ENCODE measurements at regions not wholly inside any gene's neighbourhood (a gene's known extent, or its start where the extent isn't known, plus 50 kb on each side); places are given as distances from the start of the nearest gene placed in this dataset.
"Not testable (repeated sequence)": the region's sequence is repeated elsewhere in the genome, so short reads cannot be mapped to it uniquely, and the experiment has no call there.

DNA sequence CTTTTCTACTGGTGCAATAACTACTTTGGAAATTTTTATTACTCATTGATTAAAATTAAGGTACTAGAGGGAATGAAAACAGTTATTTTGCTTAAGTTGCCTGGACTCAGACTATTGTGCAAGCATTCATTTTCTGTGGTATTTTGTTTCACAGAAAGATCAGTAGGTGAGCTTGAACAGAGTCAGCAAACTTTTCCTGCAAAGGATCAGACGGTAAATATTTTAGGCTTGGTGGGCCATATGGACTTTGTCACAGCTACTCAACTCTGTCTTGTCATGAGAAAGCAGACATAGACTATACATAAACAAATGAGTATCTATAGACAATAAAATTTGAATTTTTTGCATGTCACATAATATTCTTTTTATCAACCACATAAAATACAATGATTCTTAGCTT lies 1036.4 kb downstream of the NR2F1-AS1 start:
- TF ChIP-seq POLR2A (IDR thresholded peaks at IDR 0.05) = no peak
- TF ChIP-seq, protein P1, sequence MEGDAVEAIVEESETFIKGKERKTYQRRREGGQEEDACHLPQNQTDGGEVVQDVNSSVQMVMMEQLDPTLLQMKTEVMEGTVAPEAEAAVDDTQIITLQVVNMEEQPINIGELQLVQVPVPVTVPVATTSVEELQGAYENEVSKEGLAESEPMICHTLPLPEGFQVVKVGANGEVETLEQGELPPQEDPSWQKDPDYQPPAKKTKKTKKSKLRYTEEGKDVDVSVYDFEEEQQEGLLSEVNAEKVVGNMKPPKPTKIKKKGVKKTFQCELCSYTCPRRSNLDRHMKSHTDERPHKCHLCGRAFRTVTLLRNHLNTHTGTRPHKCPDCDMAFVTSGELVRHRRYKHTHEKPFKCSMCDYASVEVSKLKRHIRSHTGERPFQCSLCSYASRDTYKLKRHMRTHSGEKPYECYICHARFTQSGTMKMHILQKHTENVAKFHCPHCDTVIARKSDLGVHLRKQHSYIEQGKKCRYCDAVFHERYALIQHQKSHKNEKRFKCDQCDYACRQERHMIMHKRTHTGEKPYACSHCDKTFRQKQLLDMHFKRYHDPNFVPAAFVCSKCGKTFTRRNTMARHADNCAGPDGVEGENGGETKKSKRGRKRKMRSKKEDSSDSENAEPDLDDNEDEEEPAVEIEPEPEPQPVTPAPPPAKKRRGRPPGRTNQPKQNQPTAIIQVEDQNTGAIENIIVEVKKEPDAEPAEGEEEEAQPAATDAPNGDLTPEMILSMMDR (IDR thresholded peaks at IDR 0.05 in 4 of 5, conservative IDR thresholded peaks at IDR 0.05 in 1 of 5) = no peak
- no peak for DNase-seq
- no peaks in the 10 kb centered on the region for H3K4me1 ChIP-seq
- no peak overlapping the region for H3K27ac ChIP-seq
- intact Hi-C loops (cut with DNase I; ENCODE audit: low total_unique reads) (no loop called here), in situ Hi-C loops (cut with MboI; ENCODE audit: low sequenced_read_pairs in 4 of 4) (no loop called here)
- no peaks in the 10 kb centered on the region for H3K36me3 ChIP-seq
- H3K27me3 ChIP-seq = no peaks in the 10 kb centered on the region
- no peak overlapping the region for H3K4me3 ChIP-seq
- no peak for ATAC-seq
- no peaks in the 10 kb centered on the region for H3K9me3 ChIP-seq

DNA sequence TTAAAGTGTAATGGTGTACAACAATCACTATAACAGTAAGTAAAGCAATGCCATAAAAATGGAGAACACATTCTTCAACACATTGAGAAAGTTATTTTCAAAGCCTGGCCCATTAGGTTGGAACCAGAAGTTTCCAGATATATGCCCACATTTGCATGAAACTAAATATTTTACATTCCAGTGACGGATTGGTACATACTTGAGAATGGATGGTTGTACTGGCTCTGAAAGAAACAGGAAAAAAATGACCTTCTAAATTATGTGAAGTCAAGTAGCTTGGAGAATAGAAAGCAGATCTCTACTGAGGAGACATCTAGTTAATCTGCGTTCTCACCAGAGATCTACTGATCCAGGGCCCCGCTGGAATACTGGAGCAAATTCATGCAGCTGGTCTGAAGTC lies 1037.0 kb downstream of the NR2F1-AS1 start:
- no peak for TF ChIP-seq POLR2A (IDR thresholded peaks at IDR 0.05)
- TF ChIP-seq, protein P1 (IDR thresholded peaks at IDR 0.05 in 4 of 5, conservative IDR thresholded peaks at IDR 0.05 in 1 of 5) = no peak
- no peaks in the 10 kb centered on the region for H3K27me3 ChIP-seq
- in situ Hi-C loops (cut with MboI; ENCODE audit: low sequenced_read_pairs in 4 of 4) = no loop called here

GRCh38 chr5:92543201-92543600 lies 1037.8 kb downstream of the NR2F1-AS1 start:
- no peaks in the 10 kb centered on the region for H3K9me3 ChIP-seq
- H3K4me1 ChIP-seq = no peaks in the 10 kb centered on the region
- no peaks in the 10 kb centered on the region for H3K27me3 ChIP-seq
- no peak for TF ChIP-seq POLR2A (IDR thresholded peaks at IDR 0.05)
- TF ChIP-seq, protein P1 (IDR thresholded peaks at IDR 0.05 in 4 of 5, conservative IDR thresholded peaks at IDR 0.05 in 1 of 5) = no peak
- ATAC-seq = no peak
- no peaks in the 10 kb centered on the region for H3K36me3 ChIP-seq
- H3K27ac ChIP-seq = no peak overlapping the region
- intact Hi-C loops (cut with DNase I; ENCODE audit: low total_unique reads) = no loop called here
- in situ Hi-C loops (cut with MboI; ENCODE audit: low sequenced_read_pairs in 4 of 4) = no loop called here
- H3K4me3 ChIP-seq = no peak overlapping the region
- no peak for DNase-seq

More for the DNA sequence above, 1037.0 kb downstream of the NR2F1-AS1 start:
- no peak for DNase-seq
- intact Hi-C loops (cut with DNase I; ENCODE audit: low total_unique reads) = no loop called here
- H3K27ac ChIP-seq = no peak overlapping the region
- H3K9me3 ChIP-seq = no peaks in the 10 kb centered on the region
- no peaks in the 10 kb centered on the region for H3K36me3 ChIP-seq
- no peak overlapping the region for H3K4me3 ChIP-seq
- no peaks in the 10 kb centered on the region for H3K4me1 ChIP-seq
- no peak for ATAC-seq

GRCh38 chr5:92542017-92542416 lies 1039.0 kb downstream of the NR2F1-AS1 start:
- ATAC-seq; H3K27me3 ChIP-seq; H3K36me3 ChIP-seq; in situ Hi-C loops (cut with MboI; ENCODE audit: low sequenced_read_pairs in 4 of 4); H3K4me1 ChIP-seq; H3K4me3 ChIP-seq; DNase-seq; H3K9me3 ChIP-seq; H3K27ac ChIP-seq; intact Hi-C loops (cut with DNase I; ENCODE audit: low total_unique reads): not testable (repeated sequence)

DNA sequence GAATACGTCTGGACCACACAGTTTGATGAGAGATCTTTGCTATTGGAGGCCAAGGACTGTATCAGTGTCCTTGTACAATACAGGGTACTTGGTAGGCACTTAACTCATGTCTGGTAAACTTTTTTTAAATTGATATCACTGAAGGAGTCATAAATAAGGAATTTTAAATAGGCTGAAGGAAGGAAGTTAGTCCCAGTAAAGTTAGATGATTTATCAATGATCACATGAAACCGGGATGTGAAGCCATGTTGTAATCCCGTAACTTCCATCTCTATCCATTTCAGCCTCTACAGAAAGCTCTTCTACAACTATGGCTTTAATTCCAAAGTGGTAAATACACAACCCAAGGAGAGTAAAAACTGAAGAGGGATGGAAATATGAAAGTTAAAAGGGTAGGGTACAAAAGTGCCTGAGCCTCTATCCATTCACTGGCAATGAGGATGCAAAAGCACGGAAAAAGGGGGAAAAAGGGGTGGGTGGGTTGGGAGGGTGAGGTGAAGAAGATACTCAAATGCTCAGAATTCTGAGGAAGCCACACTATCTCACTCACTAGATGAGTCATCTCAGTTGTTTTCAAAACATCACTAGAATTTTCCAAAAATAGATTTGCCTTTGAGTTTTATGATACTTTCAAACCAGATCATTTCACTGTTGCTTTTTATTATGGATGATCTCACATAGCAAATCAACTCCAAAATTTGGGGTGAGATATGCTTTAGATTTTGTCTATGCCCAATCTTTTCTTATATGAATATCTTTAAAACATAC lies 1053.5 kb downstream of the NR2F1-AS1 start:
- H3K27ac ChIP-seq = no peak overlapping the region
- in situ Hi-C loops (cut with MboI; ENCODE audit: low sequenced_read_pairs in 4 of 4) = no loop called here
- ATAC-seq (no peak), DNase-seq (no peak)
- intact Hi-C loops (cut with DNase I; ENCODE audit: low total_unique reads) = no loop called here
- H3K4me1 ChIP-seq = no peaks in the 10 kb centered on the region
- no peak overlapping the region for H3K4me3 ChIP-seq
- no peaks in the 10 kb centered on the region for H3K36me3 ChIP-seq
- H3K9me3 ChIP-seq = no peaks in the 10 kb centered on the region
- no peaks in the 10 kb centered on the region for H3K27me3 ChIP-seq
- TF ChIP-seq, protein P1 (IDR thresholded peaks at IDR 0.05 in 4 of 5, conservative IDR thresholded peaks at IDR 0.05 in 1 of 5) = no peak
